C1 segment of cervical spinal cord (tissue), 14 donors: ENCODE measurements at regions not wholly inside any gene's neighbourhood (a gene's known extent, or its start where the extent isn't known, plus 50 kb on each side); places are given as distances from the start of the nearest gene placed in this dataset.
A peak's percentile ranks its signal among the peaks of the same experiment; 100 is the strongest.
"Not testable (repeated sequence)": the region's sequence is repeated elsewhere in the genome, so short reads cannot be mapped to it uniquely, and the experiment has no call there.

Experiments used
- DNase-seq, 14 donors: peaks; one replicate each; lab custom pipeline; 2025; lab: John Stamatoyannopoulos, UW

GRCh38 chr15:79606831-79607355, 174.8 kb downstream of the MINAR1 start:
- no peak for DNase-seq

GRCh38 chr15:79608066-79608864, 176.1 kb downstream of the MINAR1 start:
- no peak for DNase-seq

GRCh38 chr15:79609506-79609905, 177.4 kb downstream of the MINAR1 start:
- no peak for DNase-seq

GRCh38 chr15:79610021-79610420, 177.9 kb downstream of the MINAR1 start:
- DNase-seq, result no peak

GRCh38 chr15:79615754-79616153, 183.6 kb downstream of the MINAR1 start:
- DNase-seq, result peak in 5 of 14 donors; percentile 1 to 77 (median 3)

GRCh38 chr15:79617071-79617470, 184.9 kb downstream of the MINAR1 start:
- no peak for DNase-seq

GRCh38 chr15:79620112-79620857, 188.1 kb downstream of the MINAR1 start:
- DNase-seq, result no peak

GRCh38 chr15:79621805-79622204, 189.7 kb downstream of the MINAR1 start:
- DNase-seq, result not testable (repeated sequence)

- DNase-seq, result no peak
Observed at GRCh38 chr15:79623488-79623887, 191.4 kb downstream of the MINAR1 start.

GRCh38 chr15:79629687-79630086, 197.6 kb downstream of the MINAR1 start:
- no peak for DNase-seq

- DNase-seq, result no peak
Observed at GRCh38 chr15:79632457-79632856, 200.3 kb downstream of the MINAR1 start.

- DNase-seq, result no peak
Observed at GRCh38 chr15:79635149-79635771, 203.1 kb downstream of the MINAR1 start.

- no peak for DNase-seq
Observed at GRCh38 chr15:79635897-79636561, 203.9 kb downstream of the MINAR1 start.

GRCh38 chr15:79640206-79640605, 208.1 kb downstream of the MINAR1 start:
- DNase-seq, result no peak

- no peak for DNase-seq
Observed at GRCh38 chr15:79641841-79642240, 209.7 kb downstream of the MINAR1 start.

- no peak for DNase-seq
Observed at GRCh38 chr15:79643393-79643792, 211.3 kb downstream of the MINAR1 start.

GRCh38 chr15:79644091-79644490, 212.0 kb downstream of the MINAR1 start:
- DNase-seq, result no peak

- not testable (repeated sequence) for DNase-seq
Observed at GRCh38 chr15:79652972-79653371, 220.8 kb downstream of the MINAR1 start.

GRCh38 chr15:79653533-79653932, 221.4 kb downstream of the MINAR1 start:
- no peak for DNase-seq

- DNase-seq, result no peak
Observed at GRCh38 chr15:79656151-79657000, 224.2 kb downstream of the MINAR1 start.

- DNase-seq, result no peak
Observed at GRCh38 chr15:79657722-79658121, 225.6 kb downstream of the MINAR1 start.
